Sigmoid colon (tissue), 4 donors: ENCODE measurements at regions not wholly inside any gene's neighbourhood (a gene's known extent, or its start where the extent isn't known, plus 50 kb on each side); places are given as distances from the start of the nearest gene placed in this dataset.

Experiments used
- EP300 ChIP-seq, 4 donors: sonication (generic); formaldehyde crosslinking; IDR thresholded peaks; one replicate each; pipeline ENCODE4 v1.6.1; 2017; ENCODE audit warnings: antibody characterized with exemption in 4 of 4
- POLR2A ChIP-seq, 2 donors: fragments of 450-650 bp; IDR thresholded peaks; one replicate each; pipeline ENCODE4 v1.6.1; 2016; ENCODE audit warnings: antibody characterized with exemption in 2 of 2, mild to moderate bottlenecking in 2 of 2, moderate library complexity in 2 of 2
- POLR2AphosphoS5 ChIP-seq, 4 donors: sonication (generic); formaldehyde crosslinking; IDR thresholded peaks; one replicate each; pipeline ENCODE4 v1.6.1; 2017; ENCODE audit warnings: antibody characterized with exemption in 4 of 4
- TF ChIP-seq, protein P1 (sequence below), 4 experiments: fragments of 450-650 bp in 3 of 4; fragments of 200-600 bp in 1 of 4; IDR thresholded peaks; one replicate each; pipeline ENCODE4 v1.5.1; 2016 to 2019; ENCODE audit warnings: antibody characterized with exemption in 4 of 4, mild to moderate bottlenecking in 3 of 4, moderate library complexity in 2 of 4

DNA sequence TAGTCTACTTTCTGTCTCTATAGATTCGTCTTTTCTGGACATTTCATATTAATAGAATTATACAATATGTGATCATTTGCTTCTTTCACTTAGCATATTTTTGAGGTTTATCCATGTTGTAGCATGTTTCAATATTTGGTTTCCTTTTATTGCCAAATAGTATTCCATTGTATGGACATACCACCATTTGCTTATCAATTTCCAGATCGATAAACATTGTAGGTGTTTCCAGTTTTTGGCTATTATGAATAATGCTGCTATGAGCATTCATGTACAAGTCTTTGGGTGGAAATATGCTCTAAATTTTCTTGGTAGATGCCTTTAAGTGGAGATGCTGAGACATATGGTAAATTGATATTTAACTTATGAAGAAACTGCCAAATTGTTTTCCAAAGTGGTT, 114.1 kb downstream of the RND3 start:
- TF ChIP-seq, protein P1, sequence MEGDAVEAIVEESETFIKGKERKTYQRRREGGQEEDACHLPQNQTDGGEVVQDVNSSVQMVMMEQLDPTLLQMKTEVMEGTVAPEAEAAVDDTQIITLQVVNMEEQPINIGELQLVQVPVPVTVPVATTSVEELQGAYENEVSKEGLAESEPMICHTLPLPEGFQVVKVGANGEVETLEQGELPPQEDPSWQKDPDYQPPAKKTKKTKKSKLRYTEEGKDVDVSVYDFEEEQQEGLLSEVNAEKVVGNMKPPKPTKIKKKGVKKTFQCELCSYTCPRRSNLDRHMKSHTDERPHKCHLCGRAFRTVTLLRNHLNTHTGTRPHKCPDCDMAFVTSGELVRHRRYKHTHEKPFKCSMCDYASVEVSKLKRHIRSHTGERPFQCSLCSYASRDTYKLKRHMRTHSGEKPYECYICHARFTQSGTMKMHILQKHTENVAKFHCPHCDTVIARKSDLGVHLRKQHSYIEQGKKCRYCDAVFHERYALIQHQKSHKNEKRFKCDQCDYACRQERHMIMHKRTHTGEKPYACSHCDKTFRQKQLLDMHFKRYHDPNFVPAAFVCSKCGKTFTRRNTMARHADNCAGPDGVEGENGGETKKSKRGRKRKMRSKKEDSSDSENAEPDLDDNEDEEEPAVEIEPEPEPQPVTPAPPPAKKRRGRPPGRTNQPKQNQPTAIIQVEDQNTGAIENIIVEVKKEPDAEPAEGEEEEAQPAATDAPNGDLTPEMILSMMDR (IDR thresholded peaks at IDR 0.05): no peak
- TF ChIP-seq POLR2AphosphoS5 (IDR thresholded peaks at IDR 0.05): no peak
- no peak for TF ChIP-seq EP300 (IDR thresholded peaks at IDR 0.05)
- TF ChIP-seq POLR2A (IDR thresholded peaks at IDR 0.05): no peak
